B cell (primary cell): ENCODE measurements at regions not wholly inside any gene's neighbourhood (a gene's known extent, or its start where the extent isn't known, plus 50 kb on each side); places are given as distances from the start of the nearest gene placed in this dataset.
"Not testable (repeated sequence)": the region's sequence is repeated elsewhere in the genome, so short reads cannot be mapped to it uniquely, and the experiment has no call there.

Experiments used
- CTCF ChIP-seq: fragments of 200-600 bp; IDR thresholded peaks from one replicate; pipeline ENCODE4 v1.8.0; 2022; ENCODE audit warnings: antibody characterized with exemption, mild to moderate bottlenecking
- EZH2 ChIP-seq: IDR thresholded peaks from 2 replicates; pipeline ENCODE4 v1.6.1; 2012; ENCODE audit warnings: borderline replicate concordance, low read depth, mild to moderate bottlenecking, moderate library complexity, low read length; ENCODE audit not compliant: insufficient read depth, poor library complexity, severe bottlenecking

GRCh38 chr11:49888875-49889274 is 63.3 kb upstream of the OR4C13 start:
- not testable (repeated sequence) for TF ChIP-seq CTCF, EZH2
